H1 (cell line): ENCODE measurements at regions not wholly inside any gene's neighbourhood (a gene's known extent, or its start where the extent isn't known, plus 50 kb on each side); places are given as distances from the start of the nearest gene placed in this dataset.

Experiments used
- CTCF ChIP-seq, 3 experiments: IDR thresholded peaks; 1 replicate in 2 of 3; 2 replicates in 1 of 3; pipeline versions ENCODE4 v1.5.1 to v1.6.1; 2011; ENCODE audit warnings: low read length in 3 of 3, mild to moderate bottlenecking in 3 of 3, inconsistent platforms in 2 of 3, low read depth in 1 of 3, moderate library complexity in 1 of 3; ENCODE audit not compliant: insufficient read depth in 1 of 3; ENCODE audit errors: control extremely low read depth in 1 of 3
- YY1 ChIP-seq: IDR thresholded peaks from 2 replicates; pipeline ENCODE4 v1.6.1; 2011; ENCODE audit warnings: low read depth, mild to moderate bottlenecking, low read length

- TF ChIP-seq CTCF (IDR thresholded peaks at IDR 0.05; ENCODE audit: control extremely low read depth in 1 of 3, insufficient read depth in 1 of 3, low read depth in 1 of 3, low read length in 3 of 3) (no peak), YY1 (no peak)
- TF ChIP-seq, all 59 proteins: peak for 0
Measured at GRCh38 chr21:38948377-38949069, 142.8 kb downstream of the ETS2 start (continued).
